GM13977 (cell line): ENCODE measurements at regions not wholly inside any gene's neighbourhood (a gene's known extent, or its start where the extent isn't known, plus 50 kb on each side); places are given as distances from the start of the nearest gene placed in this dataset.

Source experiments
- DNase-seq: peaks from one replicate; pipeline ENCODE4 v3.0.0; 2012; ENCODE audit warnings: low spot score
- CTCF ChIP-seq: IDR thresholded peaks from 2 replicates; pipeline ENCODE4 v1.5.1; 2012; ENCODE audit warnings: mild to moderate bottlenecking, control low read depth; ENCODE audit not compliant: insufficient read depth; ENCODE audit errors: extremely low read depth, missing control alignments
- in situ Hi-C: fragments of 300-500 bp; cut with MboI; formaldehyde crosslinking; loops from one replicate; pipeline ENCODE4 v1.12.0; 2022; ENCODE audit warnings: low sequenced_read_pairs, low pct_unique_long_range_greater_than_20kb, mixed read lengths, inconsistent platforms; ENCODE audit not compliant: unreplicated experiment

GRCh38 chr12:91381309-91381804 lies 198.7 kb upstream of the DCN start:
- in situ Hi-C loops = loop anchor here (25.0 kb wide), 3 partner anchors 431 to 1031 kb away; partner anchors contain the start of gene BTG1
- DNase-seq = peak; percentile 45
- TF ChIP-seq CTCF = no peak

- no peak for DNase-seq
- TF ChIP-seq CTCF = no peak
- in situ Hi-C loops = loop anchor here (25.0 kb wide), 3 partner anchors 432 to 1032 kb away; partner anchors contain the start of gene BTG1
Observed at GRCh38 chr12:91380631-91381030, 198.0 kb upstream of the DCN start.

DNA sequence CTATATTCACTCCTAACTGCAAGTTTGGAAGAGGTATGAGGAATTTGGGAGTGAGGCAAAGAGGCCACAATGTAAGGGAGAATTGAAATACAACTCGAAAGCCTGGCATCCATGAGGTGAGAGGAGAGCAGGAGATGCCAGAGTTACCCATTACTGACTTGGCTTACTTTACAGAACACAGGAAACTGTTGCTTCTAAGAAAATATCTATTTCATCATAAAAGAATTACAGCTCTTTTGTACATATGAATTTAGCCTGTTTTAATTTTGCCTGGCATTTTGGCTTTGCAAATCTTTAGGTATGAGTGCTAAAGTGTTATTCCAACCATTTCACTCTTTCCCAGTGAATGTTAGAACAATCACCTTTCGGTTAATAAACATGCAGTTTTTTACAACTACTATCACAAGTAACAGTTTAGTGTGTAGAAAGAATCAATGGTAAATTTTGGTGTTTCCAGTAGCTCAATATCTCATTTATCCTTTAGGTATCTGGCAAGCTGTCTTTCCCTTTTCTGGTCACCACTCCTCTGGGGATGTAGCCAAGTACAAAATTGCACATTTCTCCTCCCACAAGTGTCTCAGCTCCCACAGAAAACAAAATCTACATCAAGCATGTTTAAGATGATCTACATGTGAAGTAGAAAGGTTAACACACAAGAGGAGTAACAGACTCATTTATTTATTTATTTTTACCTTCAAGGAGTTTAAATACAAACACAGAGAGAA lies 196.6 kb upstream of the DCN start:
- no peak for DNase-seq
- TF ChIP-seq CTCF = no peak
- in situ Hi-C loops = loop anchor here (25.0 kb wide), 3 partner anchors 433 to 1033 kb away; partner anchors contain the start of gene BTG1

DNA sequence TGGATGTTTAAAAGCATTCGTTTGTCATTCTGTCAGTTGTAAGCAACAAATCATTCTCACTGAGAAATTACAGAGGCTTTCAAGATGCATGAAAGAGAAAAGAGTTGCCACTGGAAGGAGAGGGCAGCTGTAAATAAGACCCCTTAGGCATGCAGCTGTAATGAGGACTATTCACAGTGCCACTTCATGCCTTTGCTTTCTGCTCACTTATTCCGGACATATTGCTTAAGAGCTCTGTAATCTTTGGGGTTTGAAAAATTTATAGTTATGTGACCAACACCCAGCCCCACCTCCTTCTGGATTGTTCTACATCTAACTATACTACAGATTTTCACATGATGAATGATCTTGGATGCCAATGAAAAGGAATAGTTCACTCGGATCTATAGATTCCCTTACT lies 194.8 kb upstream of the DCN start:
- DNase-seq = no peak
- TF ChIP-seq CTCF = no peak
- in situ Hi-C loops = loop anchor here (25.0 kb wide), 3 partner anchors 435 to 1035 kb away; partner anchors contain the start of gene BTG1

GRCh38 chr12:91373086-91373485 lies 190.5 kb upstream of the DCN start:
- no peak for DNase-seq
- in situ Hi-C loops = no loop called here
- no peak for TF ChIP-seq CTCF

DNA sequence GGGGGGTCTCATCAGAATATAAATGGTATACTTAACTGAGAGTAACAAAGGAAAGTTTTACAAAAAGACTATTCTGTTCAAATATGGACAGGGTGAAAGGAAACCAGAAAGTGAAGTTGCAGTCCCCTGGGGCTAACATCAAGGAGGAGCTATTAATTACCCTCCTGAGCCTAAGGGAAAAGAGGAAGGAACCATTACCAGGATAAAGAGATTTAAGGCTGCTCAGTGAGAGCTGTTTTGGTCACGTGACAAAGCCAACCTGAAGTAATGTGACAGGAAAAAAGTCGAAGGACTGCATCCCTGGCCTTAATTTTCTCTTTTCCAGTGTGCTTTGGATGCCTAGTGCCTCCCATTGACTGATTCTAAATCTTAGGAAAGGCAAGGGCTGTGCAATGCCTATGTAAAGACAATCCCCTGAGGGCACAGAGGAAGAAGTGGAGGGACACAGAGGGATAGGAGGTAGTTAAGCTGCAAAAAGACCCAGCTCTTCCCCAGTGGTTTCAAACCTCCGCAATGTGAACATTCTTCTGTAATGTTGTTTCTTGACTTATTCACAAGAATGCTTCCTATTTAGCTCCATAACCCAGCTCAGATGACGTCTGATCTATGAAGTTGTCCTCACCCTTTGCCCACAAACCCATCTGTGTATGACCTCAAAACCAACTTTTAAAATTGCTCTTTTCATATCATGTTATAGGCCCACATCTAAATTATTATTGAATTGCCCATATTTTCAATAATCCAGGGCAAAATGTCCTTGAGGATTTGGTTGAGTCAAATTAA lies 187.7 kb upstream of the DCN start:
- in situ Hi-C loops = no loop called here
- TF ChIP-seq CTCF = no peak
- no peak for DNase-seq
